ENCODE measurements at regions not wholly inside any gene's neighbourhood (a gene's known extent, or its start where the extent isn't known, plus 50 kb on each side); places are given as distances from the start of the nearest gene placed in this dataset.

DNA sequence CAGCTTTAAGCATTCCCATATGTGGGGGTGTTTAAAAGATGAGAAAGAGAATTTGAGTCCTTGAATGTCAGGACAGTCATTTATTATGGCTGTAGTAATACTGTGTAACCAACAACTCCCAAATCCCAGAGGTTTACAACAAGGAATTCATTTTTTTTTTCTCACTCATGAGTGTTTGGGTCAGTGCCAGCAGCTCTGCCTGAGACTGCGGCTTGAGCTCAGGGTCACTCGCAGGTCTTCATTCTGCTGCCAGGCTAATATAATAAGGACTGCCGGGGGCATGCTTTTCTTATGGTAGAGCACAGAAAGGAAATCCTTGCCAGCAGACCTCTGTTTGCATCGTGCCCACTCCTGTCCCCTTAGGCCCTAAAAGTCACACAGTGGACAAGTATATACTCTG lies 277.9 kb upstream of the LMCD1 start:
- no peak for DNase-seq (ENCODE audit: low read depth)
- no peak overlapping the region for H3K4me3 ChIP-seq (ENCODE audit: control insufficient read depth, low read depth, low read length)
- TF ChIP-seq, protein P1, sequence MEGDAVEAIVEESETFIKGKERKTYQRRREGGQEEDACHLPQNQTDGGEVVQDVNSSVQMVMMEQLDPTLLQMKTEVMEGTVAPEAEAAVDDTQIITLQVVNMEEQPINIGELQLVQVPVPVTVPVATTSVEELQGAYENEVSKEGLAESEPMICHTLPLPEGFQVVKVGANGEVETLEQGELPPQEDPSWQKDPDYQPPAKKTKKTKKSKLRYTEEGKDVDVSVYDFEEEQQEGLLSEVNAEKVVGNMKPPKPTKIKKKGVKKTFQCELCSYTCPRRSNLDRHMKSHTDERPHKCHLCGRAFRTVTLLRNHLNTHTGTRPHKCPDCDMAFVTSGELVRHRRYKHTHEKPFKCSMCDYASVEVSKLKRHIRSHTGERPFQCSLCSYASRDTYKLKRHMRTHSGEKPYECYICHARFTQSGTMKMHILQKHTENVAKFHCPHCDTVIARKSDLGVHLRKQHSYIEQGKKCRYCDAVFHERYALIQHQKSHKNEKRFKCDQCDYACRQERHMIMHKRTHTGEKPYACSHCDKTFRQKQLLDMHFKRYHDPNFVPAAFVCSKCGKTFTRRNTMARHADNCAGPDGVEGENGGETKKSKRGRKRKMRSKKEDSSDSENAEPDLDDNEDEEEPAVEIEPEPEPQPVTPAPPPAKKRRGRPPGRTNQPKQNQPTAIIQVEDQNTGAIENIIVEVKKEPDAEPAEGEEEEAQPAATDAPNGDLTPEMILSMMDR (IDR thresholded peaks at IDR 0.05; ENCODE audit: control insufficient read depth, insufficient read depth, low read depth, low read length, missing control alignments) = no peak

DNA sequence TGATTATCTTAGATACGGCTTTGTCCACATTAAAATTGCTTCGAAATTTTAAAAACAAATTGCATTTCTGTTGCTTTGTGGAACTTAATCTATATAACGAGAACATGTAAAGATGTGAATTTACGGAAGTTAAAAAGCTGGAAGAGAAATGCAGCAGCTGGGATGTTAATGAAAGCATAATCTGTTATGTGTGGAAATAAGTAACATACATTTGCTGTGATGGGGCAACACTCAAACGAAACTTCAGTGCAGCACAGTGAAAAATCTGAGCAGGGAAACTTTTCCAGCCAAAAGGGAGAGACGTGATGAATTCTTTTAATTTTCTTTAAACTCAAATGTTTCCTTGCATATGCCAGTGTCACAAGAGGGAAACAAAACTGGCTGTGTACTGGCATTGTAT lies 276.7 kb upstream of the LMCD1 start:
- DNase-seq (ENCODE audit: low read depth) = no peak
- TF ChIP-seq, protein P1 (IDR thresholded peaks at IDR 0.05; ENCODE audit: control insufficient read depth, insufficient read depth, low read depth, low read length, missing control alignments) = no peak
- H3K4me3 ChIP-seq (ENCODE audit: control insufficient read depth, low read depth, low read length) = no peak overlapping the region

DNA sequence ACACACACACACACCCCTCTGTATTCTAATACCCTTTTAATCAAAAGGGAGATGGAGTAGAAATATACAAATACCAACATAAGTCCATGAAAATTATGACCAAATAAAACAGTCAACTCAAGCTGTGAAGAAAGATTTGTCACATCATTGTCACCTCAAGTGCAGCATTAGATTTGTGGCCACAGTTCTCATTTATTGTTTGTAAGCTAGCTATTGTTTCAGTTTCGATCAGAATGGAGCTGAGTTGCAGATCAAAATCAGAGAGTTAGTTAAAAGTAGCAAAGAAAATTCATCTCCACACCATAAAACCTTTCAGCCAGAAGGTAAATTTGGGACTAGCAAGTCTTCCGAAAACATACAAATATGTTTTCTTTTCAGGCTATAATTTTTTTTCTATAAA lies 267.7 kb upstream of the LMCD1 start:
- DNase-seq (ENCODE audit: low read depth) = no peak
- TF ChIP-seq, protein P1 (IDR thresholded peaks at IDR 0.05; ENCODE audit: control insufficient read depth, insufficient read depth, low read depth, low read length, missing control alignments) = no peak
- no peak overlapping the region for H3K4me3 ChIP-seq (ENCODE audit: control insufficient read depth, low read depth, low read length)

DNA sequence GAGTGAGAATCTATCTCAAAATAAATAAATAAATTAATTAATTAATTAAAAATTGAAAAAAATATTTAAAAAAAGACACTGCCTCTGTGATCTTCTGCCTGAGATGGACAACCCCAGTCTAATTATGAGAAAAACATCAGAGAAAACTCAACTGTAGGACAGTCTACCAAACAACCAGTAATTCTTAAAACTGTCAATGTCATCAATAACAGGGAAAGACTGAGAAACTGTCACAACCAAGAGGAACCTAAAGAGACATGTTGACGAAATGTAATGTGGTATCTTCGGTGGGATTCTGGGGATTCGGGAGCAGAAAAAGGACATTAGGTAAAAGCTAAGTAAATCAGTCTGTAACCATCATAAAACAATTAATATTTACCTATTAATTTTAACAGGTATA lies 265.4 kb upstream of the LMCD1 start:
- TF ChIP-seq, protein P1 (IDR thresholded peaks at IDR 0.05; ENCODE audit: control insufficient read depth, insufficient read depth, low read depth, low read length, missing control alignments) = no peak
- no peak overlapping the region for H3K4me3 ChIP-seq (ENCODE audit: control insufficient read depth, low read depth, low read length)
- DNase-seq (ENCODE audit: low read depth) = no peak

DNA sequence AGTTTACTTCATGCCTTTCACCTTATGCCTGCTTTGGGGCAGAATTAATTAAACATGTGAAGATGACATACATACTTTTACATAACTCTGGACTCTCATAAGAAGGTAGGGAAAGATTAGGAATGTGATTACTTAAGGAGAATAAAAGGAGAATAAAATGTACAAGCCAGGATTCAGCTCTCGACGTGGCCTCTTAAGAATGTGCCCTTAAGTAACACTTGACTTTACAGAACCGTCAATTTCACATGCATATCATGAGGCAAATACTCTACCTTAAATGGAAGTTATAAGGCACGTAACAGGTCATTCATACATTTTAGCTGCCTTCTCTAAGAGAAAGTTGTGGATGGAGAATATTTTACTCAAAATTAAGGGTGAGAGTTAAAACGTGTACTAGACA lies 263.7 kb upstream of the LMCD1 start:
- TF ChIP-seq, protein P1 (IDR thresholded peaks at IDR 0.05; ENCODE audit: control insufficient read depth, insufficient read depth, low read depth, low read length, missing control alignments) = no peak
- H3K4me3 ChIP-seq (ENCODE audit: control insufficient read depth, low read depth, low read length) = no peak overlapping the region
- no peak for DNase-seq (ENCODE audit: low read depth)

DNA sequence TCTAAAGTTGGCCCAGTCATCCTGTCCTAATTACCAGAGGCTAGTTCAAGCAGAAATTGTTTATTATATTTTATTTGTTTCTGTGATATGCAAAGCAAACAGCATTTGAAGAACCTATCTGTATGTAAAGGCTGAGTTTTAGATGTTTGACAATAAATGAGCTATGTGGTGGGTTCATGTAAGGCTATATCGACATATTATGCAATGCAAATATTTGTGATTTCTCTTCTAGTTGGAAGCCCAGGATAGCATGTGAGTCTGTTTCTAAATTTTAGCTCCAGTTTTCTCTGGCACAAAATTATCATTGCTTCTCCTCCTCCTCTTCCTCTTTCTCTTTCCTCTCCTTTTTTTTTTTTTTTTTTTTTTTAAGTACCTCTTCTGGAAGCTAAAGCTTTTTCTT lies 263.2 kb upstream of the LMCD1 start:
- no peak overlapping the region for H3K4me3 ChIP-seq (ENCODE audit: control insufficient read depth, low read depth, low read length)
- TF ChIP-seq, protein P1 (IDR thresholded peaks at IDR 0.05; ENCODE audit: control insufficient read depth, insufficient read depth, low read depth, low read length, missing control alignments) = no peak
- DNase-seq (ENCODE audit: low read depth) = no peak

DNA sequence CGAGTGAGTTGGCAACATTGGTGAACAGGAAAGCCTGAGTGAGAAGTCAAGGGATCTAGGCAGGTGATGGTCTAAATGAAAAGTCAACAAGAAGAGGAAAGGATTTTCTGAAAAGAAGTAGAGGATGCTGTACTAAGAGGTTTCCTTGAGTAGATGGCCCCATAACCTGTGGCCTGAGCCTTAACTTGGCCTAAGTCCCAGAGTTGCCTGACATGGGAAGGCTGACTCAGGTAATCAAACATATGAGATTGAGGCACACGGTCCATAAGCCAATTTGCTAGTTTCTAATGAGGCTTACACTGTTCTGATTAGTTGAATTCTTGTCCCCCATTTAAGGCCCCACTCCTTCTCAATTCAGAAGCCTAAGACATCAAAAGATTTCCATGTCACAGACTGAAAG lies 262.5 kb upstream of the LMCD1 start:
- TF ChIP-seq, protein P1 (IDR thresholded peaks at IDR 0.05; ENCODE audit: control insufficient read depth, insufficient read depth, low read depth, low read length, missing control alignments) = no peak
- no peak for DNase-seq (ENCODE audit: low read depth)
- no peak overlapping the region for H3K4me3 ChIP-seq (ENCODE audit: control insufficient read depth, low read depth, low read length)
